Suppressor macrophage treated with lipopolysaccharide for 4 hours (primary cell): ENCODE measurements at regions not wholly inside any gene's neighbourhood (a gene's known extent, or its start where the extent isn't known, plus 50 kb on each side); places are given as distances from the start of the nearest gene placed in this dataset.
"Not testable (repeated sequence)": the region's sequence is repeated elsewhere in the genome, so short reads cannot be mapped to it uniquely, and the experiment has no call there.

Source experiments
- DNase-seq: peaks from one replicate; pipeline ENCODE4 v3.0.0-alpha.2; 2020

GRCh38 chr5:118551716-118552115 lies 436.6 kb downstream of the DTWD2 start:
- no peak for DNase-seq

GRCh38 chr5:118551031-118551430 lies 437.3 kb downstream of the DTWD2 start:
- no peak for DNase-seq

- peak; percentile 2 for DNase-seq
Observed at GRCh38 chr5:118548761-118549720, 439.3 kb downstream of the DTWD2 start.

- no peak for DNase-seq
Observed at GRCh38 chr5:118545470-118545869, 442.9 kb downstream of the DTWD2 start.

- no peak for DNase-seq
Observed at GRCh38 chr5:118544887-118545449, 443.4 kb downstream of the DTWD2 start.

- DNase-seq, result no peak
Observed at GRCh38 chr5:118533923-118534322, 454.4 kb downstream of the DTWD2 start.

- no peak for DNase-seq
Observed at GRCh38 chr5:118533156-118533555, 455.2 kb downstream of the DTWD2 start.

GRCh38 chr5:118531276-118531675 lies 457.1 kb downstream of the DTWD2 start:
- no peak for DNase-seq

- DNase-seq, result no peak
Observed at GRCh38 chr5:118529361-118530144, 458.8 kb downstream of the DTWD2 start.

GRCh38 chr5:118522626-118523025 lies 465.7 kb downstream of the DTWD2 start:
- DNase-seq, result no peak

GRCh38 chr5:118520771-118521415 lies 467.5 kb downstream of the DTWD2 start:
- DNase-seq, result no peak

- DNase-seq, result no peak
Observed at GRCh38 chr5:118519466-118519865, 468.9 kb downstream of the DTWD2 start.

- no peak for DNase-seq
Observed at GRCh38 chr5:118518720-118519119, 469.6 kb downstream of the DTWD2 start.

GRCh38 chr5:118511846-118512245 lies 476.5 kb downstream of the DTWD2 start:
- no peak for DNase-seq

- no peak for DNase-seq
Observed at GRCh38 chr5:118506217-118506852, 482.0 kb downstream of the DTWD2 start.

- DNase-seq, result not testable (repeated sequence)
Observed at GRCh38 chr5:118502232-118502631, 486.1 kb downstream of the DTWD2 start.

- DNase-seq, result no peak
Observed at GRCh38 chr5:118491351-118491750, 497.0 kb downstream of the DTWD2 start.

GRCh38 chr5:118486647-118487225 lies 501.6 kb downstream of the DTWD2 start:
- no peak for DNase-seq

- no peak for DNase-seq
Observed at GRCh38 chr5:118479285-118479684, 509.1 kb downstream of the DTWD2 start.

- DNase-seq, result no peak
Observed at GRCh38 chr5:118478852-118479251, 509.5 kb downstream of the DTWD2 start.

GRCh38 chr5:118468085-118468484 lies 520.3 kb downstream of the DTWD2 start:
- DNase-seq, result no peak

GRCh38 chr5:118467103-118467502 lies 521.2 kb downstream of the DTWD2 start:
- no peak for DNase-seq
